Activated CD4-positive, alpha-beta T cell treated with anti-CD3 and anti-CD28 coated beads, Interleukin-2, amount 50 U/mL, for 24 hours (primary cell): ENCODE measurements at regions not wholly inside any gene's neighbourhood (a gene's known extent, or its start where the extent isn't known, plus 50 kb on each side); places are given as distances from the start of the nearest gene placed in this dataset.
"Not testable (repeated sequence)": the region's sequence is repeated elsewhere in the genome, so short reads cannot be mapped to it uniquely, and the experiment has no call there.

Experiments used
- DNase-seq, 2 donors: peaks; one replicate each; pipeline ENCODE4 v3.0.0-alpha.2; 2020; ENCODE audit warnings: low read depth in 1 of 2, low spot score in 1 of 2

DNA sequence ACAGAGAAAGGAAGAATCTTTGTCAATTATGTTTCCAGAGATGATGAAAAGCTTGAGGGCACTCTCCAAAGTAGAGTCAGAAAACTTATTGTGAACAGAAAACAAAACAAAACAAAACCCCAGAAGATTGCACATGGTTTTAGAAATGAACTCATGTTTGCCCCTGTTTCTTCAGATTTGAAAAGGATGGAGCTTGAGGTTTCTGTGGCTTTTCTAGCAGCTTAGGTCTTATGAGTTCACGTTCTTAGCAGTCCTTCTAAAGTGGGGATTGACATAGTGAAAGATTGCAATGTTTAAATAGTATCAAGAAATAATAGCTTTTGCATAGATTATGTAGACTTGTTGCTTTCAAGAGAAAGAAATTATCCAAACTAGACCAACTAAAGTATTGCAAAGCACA, 421.8 kb downstream of the GBA3 start:
- DNase-seq: no peak

DNA sequence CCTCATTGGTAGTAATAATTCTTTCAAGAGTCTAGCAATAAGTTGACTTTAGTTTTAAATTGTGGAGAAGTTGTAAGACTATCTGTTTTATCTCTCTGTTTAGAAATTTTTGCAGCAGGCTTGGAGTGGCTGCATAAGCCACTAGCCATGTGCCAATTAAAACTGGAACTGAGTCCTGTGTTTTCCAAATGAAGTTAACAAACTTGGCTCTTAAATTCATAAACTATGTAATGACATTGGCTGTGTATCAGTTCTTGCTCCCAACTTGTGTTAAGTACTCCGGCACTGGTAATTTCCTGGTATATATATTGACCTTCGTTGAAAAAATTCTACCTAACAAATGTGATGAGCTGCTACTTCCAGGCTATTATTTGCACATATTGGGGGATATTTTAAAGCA, 420.4 kb downstream of the GBA3 start:
- no peak for DNase-seq

DNA sequence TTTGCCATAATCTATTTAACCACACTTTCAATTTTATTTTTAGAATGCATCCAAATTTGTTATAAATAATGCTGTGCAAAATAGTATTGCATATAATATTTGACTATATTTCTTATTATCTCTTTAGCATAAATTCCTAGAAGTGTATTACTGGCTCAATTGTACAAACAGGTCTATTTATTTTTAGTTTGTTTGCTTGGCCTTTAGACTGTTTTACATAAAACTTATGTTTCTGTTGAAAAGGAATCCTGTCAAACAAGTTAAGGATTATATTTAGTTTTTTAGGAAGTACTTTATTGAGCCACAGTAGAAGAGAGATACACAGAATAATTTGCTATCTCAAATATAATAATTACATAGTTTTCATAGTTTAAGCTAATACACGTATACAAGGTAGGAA, 413.8 kb downstream of the GBA3 start:
- DNase-seq: no peak

DNA sequence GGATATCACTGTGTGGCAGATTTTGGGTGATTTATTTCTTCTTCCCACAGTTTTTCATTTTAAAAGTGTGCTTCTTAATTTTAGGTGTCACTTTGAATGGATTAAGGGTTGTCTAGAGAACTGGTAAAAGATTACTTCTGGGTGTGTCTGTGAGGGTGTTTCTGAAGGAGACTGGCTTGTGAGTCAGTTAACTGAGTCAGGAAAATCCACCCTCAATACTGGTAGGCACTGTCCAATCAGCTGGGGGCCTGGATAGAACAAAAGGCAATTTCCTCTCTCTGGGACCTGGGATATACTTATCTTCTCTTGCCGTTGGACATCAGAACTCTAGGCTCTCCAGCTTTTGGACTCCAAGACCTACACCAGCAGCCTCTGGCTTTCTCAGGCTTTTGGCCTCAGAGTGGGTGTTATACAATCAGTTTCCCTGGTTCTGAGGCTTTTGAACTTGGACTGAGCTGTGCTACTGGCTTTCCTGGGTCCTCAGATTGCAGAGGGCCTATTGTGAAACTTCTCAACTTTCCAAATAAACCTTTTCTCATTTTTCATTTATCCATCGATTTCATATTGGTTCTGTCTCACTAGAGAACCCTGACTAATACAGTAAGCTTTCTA, 413.1 kb downstream of the GBA3 start:
- DNase-seq: no peak

GRCh38 chr4:23097251-23097650, 404.5 kb downstream of the GBA3 start:
- DNase-seq: no peak

DNA sequence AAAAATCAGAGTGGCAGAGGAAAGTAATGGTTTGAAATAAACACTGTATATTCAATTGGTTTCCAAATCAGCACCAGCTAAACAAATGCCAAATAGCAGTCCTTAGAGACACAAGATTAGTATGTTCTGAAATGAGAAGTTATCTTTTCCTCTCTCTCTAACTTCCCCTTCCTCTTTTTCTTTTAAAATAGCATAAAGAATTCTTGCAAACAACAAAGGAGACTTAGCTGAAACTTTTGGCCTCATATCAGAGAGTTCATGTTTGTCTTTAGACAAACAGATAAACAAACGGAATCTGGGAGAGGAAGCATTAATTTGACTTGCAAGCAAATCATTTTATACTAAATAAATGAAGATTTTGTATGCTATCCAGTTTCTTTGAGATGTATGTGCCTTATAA, 399.0 kb downstream of the GBA3 start:
- DNase-seq: no peak

DNA sequence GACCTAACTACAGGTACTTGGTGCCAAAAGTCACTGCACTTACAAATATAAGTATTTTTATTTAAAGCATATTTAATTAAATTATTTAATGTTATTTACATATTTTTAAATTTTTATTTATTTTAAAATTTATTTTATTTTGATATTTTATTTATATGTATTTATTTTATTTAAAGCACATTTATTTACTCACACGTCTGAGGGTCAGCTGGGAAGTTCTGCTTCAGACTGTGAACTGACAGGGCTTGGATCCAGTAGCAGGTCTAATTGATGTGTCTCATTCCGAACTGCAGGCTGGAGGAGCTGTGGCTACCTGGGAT, 392.5 kb downstream of the GBA3 start:
- no peak for DNase-seq

DNA sequence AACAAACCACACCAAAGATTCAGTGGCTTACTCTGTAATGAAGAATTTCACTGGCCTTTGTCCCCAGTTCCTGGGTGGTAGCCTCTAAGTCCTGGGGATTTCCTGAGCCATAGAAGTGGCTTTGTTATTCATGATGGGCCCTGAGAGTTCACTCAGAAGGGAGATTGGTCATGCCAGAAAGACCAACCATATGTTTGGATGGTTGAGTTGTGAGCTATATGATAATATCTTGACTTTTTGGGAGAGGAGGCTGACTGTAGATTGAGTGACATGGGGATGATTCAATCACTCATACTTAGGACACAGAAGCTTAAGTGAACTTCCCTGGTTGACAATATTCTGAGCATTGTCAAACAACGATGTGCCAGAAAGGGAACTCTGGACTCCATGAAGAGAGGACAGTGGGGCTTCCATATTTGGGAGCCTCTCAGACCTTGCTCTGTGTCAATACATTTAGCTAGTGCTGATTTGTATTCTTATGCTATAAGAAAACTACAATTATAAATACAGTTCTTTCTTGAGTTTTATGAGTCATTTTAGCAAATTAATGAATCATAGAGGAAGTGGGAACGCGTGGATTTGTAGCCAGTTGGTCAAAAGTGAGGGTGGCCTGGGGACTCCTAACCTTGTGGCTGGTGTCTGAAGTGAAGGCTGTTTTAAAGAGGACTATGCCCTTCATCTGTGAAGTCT, 392.0 kb downstream of the GBA3 start:
- no peak for DNase-seq

DNA sequence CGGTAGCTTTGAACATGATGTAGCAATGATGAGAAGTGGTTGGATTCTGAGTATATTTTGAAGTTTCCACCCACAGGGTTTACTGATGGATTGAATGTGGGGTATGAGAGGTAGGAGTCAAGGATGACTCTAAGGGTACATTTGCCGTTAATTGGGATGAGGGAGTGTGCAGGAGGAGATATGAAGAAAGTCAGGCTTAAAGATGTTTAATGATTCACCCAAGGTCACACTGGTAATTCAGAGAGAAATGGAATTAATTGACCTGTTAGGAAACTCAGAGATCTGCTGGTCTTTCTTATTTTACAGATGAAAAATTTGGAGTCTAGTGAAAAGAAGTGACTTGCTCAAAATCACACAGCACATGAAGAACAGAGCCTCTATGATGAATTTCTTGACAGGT, 390.7 kb downstream of the GBA3 start:
- no peak for DNase-seq

DNA sequence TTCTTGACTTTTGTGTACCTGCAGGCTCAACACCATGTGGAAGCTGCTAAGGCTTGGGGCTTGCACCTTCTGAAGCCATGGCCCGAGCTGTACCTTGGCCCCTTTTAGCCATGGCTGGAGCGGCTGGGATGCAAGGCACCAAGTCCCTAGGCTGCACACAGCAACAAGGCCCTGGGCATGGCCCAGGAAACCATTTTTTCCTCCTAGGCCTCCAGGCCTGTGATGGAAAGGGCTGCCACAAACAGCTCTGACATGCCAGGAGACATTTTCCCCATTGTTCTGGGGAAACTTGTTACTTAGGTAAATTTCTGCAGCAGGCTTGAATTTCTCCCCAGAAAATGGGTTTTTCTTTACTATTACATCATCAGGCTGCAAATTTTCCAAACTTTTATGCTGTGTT, 387.4 kb downstream of the GBA3 start:
- DNase-seq: not testable (repeated sequence)

DNA sequence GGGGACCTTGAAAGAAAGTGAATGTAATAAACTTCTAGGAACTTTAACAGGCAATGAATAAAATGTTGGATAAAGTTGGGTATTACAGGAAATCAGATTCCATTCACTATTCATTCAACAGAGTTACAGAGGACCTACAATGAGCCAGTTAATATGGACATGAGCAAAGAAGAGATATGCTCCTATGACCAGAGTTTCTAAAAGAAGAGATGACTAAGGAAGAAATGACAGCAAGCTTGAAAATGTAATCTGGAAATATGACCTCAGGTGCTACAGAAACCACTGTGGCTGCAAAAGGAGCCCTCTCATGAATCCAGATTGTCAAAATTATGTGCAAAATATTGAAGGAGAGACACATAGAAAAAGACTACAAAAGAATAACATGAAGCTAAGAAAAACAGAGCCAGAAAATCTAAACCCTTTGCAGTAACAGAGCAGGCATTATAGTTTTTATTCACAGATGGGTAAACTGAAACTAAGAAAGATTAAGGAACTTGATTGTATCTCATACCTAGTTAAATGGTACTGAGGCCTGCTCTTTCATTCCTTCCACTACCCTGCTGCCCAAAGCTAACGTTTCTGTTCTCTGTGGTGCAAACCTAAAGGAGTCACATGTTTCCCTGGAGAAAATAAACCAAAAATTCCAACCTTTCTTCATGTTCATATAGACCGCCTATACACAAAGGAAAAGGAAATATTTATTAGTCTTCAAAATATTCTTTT, 378.3 kb downstream of the GBA3 start:
- no peak for DNase-seq

DNA sequence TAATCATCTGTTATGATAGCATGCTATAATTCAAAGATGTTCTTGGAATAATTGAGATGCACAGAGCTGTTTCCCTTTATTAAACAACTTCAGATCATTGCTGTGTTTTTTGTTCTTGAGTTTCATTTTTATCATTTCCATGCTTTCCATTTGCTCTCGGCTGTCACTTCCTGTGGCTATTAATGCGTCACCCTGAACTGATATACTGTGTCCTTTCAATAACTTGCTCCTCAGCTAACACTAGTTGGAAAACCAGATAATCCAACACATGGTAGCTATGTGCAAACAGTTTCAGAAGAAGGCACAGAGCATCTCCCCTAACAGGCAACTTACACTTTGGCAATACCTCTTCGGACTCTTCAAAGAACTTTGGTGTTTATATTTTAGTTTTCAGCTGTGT, 376.0 kb downstream of the GBA3 start:
- no peak for DNase-seq

GRCh38 chr4:23068287-23068686, 375.6 kb downstream of the GBA3 start:
- no peak for DNase-seq

DNA sequence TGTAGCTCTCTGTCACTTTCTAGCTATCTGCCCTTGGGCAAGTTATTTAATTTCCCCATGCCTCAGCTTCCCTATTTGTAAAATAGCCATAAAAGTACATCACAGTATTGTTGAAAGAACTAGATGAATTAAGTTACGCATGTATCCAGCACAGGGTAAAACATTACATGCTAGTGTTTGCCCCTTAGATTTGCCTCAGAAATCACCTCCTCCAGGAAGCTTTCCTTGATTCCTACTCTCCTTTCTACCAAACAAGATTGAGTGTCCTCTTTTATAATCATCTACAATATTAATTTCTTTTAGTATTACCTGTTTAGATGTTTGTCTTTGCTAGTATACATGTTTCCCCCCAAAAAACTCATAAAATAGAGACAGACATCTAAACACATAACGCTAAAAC, 369.5 kb downstream of the GBA3 start:
- no peak for DNase-seq

DNA sequence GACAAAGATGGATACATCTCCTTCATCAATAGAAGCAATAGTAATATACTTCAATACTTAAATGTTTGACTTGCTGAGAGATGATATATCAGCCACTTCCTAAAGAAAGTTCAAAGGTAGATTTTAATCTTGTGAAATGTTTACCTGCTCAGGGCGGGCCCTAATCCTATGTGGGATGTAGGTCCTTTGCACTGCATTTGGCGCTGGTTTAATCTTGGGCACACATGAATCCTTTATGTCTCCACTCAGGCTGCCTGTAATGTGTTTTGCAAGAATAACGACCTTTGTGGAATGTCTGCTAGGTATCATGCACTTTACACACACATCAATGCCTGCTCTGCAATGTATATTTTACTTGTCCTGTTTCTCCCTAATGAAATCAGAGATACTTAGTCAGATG, 368.7 kb downstream of the GBA3 start:
- no peak for DNase-seq

- no peak for DNase-seq
Measured at GRCh38 chr4:23060776-23061175, 368.0 kb downstream of the GBA3 start.

- no peak for DNase-seq
Measured at GRCh38 chr4:23058165-23058776, 365.5 kb downstream of the GBA3 start.

DNA sequence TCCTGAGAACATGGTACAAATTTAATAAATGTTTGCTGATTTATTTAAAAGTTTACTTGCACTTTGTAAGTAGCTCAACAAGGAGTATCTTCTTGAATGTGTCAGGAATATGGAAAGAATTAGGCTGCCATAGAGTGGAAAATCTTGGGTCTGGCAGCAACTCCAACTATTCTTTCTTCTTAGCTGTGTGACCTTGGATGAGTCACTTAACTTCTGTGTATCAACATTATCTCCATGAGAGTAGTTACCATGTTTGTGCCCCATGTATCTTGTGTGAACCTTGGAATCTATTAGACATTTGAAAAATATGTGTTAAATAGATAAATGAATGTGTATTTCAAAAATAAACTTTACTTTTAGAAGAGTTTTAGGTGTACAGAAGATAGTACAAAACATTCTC, 348.8 kb downstream of the GBA3 start:
- DNase-seq: no peak

GRCh38 chr4:23040539-23040938, 347.8 kb downstream of the GBA3 start:
- no peak for DNase-seq

GRCh38 chr4:23039818-23040217, 347.1 kb downstream of the GBA3 start:
- DNase-seq: no peak

- DNase-seq: no peak
Measured at GRCh38 chr4:23038626-23039491, 346.1 kb downstream of the GBA3 start.
